A673 (cell line): ENCODE measurements at regions not wholly inside any gene's neighbourhood (a gene's known extent, or its start where the extent isn't known, plus 50 kb on each side); places are given as distances from the start of the nearest gene placed in this dataset.

Experiments
- EZH2 ChIP-seq: fragments of 200-600 bp; sonication (generic); IDR thresholded peaks from 2 replicates; pipeline ENCODE4 v1.6.1; 2017; ENCODE audit warnings: borderline replicate concordance, low read depth, mild to moderate bottlenecking, mixed read lengths, antibody characterized with exemption, low read length; ENCODE audit not compliant: poor library complexity, severe bottlenecking
- TF ChIP-seq, protein P1 (sequence below): fragments of 300-800, 200-600 bp; sonication (generic); conservative IDR thresholded peaks from 2 replicates; pipeline ENCODE4 v1.5.1; 2017; ENCODE audit warnings: low read depth, mild to moderate bottlenecking, antibody characterized with exemption, low read length, moderate library complexity, mixed read lengths

DNA sequence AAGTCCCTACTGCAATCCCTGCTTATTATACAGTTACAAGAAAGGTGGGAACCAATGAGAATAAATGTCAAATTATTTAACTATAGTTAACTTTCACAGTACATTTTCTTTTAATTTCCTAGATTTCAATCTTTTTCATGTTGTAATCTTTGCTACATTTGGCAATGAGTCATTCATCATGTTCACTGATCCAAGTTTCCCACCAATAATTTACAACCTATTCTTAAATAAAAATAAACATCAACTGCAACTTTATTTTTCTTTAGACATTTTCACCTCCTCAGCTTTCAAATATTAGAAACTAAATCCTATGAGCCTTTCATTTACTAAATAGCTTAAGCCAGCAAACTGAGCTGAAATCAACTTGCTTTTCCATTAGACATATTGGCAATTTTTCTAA is 541.3 kb upstream of the BTBD3 start:
- TF ChIP-seq, protein P1, sequence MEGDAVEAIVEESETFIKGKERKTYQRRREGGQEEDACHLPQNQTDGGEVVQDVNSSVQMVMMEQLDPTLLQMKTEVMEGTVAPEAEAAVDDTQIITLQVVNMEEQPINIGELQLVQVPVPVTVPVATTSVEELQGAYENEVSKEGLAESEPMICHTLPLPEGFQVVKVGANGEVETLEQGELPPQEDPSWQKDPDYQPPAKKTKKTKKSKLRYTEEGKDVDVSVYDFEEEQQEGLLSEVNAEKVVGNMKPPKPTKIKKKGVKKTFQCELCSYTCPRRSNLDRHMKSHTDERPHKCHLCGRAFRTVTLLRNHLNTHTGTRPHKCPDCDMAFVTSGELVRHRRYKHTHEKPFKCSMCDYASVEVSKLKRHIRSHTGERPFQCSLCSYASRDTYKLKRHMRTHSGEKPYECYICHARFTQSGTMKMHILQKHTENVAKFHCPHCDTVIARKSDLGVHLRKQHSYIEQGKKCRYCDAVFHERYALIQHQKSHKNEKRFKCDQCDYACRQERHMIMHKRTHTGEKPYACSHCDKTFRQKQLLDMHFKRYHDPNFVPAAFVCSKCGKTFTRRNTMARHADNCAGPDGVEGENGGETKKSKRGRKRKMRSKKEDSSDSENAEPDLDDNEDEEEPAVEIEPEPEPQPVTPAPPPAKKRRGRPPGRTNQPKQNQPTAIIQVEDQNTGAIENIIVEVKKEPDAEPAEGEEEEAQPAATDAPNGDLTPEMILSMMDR = no peak
- TF ChIP-seq EZH2 = no peak
